ENCODE measurements at regions not wholly inside any gene's neighbourhood (a gene's known extent, or its start where the extent isn't known, plus 50 kb on each side); places are given as distances from the start of the nearest gene placed in this dataset.
A peak's percentile ranks its signal among the peaks of the same experiment; 100 is the strongest.

- TF ChIP-seq ETV5 (CRISPR knock-in tag; IDR thresholded peaks at IDR 0.05; ENCODE audit: borderline replicate concordance), result no peak; the same call in 1 of the 2 replicates
- TF ChIP-seq SNRNP70 (IDR thresholded peaks at IDR 0.05; ENCODE audit: low read depth, low read length), result no peak
- no peak for TF ChIP-seq FOXM1 (CRISPR knock-in tag; IDR thresholded peaks at IDR 0.05)
- TF ChIP-seq ZFP36 (IDR thresholded peaks at IDR 0.05; ENCODE audit: borderline replicate concordance, low read depth, low read length, partially characterized antibody), result no peak
- TF ChIP-seq ZNF337 (CRISPR knock-in tag; IDR thresholded peaks at IDR 0.05; ENCODE audit: borderline replicate concordance, low read depth), result no peak
- TF ChIP-seq GATAD2A (CRISPR knock-in tag; IDR thresholded peaks at IDR 0.05), result peak; percentile 82
- no peak for TF ChIP-seq ATRX (CRISPR knock-in tag; IDR thresholded peaks at IDR 0.05; ENCODE audit: borderline replicate concordance)
- TF ChIP-seq ZNF383 (CRISPR knock-in tag; IDR thresholded peaks at IDR 0.05; ENCODE audit: borderline replicate concordance), result no peak
- TF ChIP-seq PAWR (CRISPR knock-in tag; IDR thresholded peaks at IDR 0.05; ENCODE audit: borderline replicate concordance), result no peak
- TF ChIP-seq ZNF557 (CRISPR knock-in tag; IDR thresholded peaks at IDR 0.05), result no peak
- TF ChIP-seq ZNF782 (CRISPR knock-in tag; IDR thresholded peaks at IDR 0.05; ENCODE audit: borderline replicate concordance), result no peak
- TF ChIP-seq, protein P1, sequence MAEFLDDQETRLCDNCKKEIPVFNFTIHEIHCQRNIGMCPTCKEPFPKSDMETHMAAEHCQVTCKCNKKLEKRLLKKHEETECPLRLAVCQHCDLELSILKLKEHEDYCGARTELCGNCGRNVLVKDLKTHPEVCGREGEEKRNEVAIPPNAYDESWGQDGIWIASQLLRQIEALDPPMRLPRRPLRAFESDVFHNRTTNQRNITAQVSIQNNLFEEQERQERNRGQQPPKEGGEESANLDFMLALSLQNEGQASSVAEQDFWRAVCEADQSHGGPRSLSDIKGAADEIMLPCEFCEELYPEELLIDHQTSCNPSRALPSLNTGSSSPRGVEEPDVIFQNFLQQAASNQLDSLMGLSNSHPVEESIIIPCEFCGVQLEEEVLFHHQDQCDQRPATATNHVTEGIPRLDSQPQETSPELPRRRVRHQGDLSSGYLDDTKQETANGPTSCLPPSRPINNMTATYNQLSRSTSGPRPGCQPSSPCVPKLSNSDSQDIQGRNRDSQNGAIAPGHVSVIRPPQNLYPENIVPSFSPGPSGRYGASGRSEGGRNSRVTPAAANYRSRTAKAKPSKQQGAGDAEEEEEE (CRISPR knock-in tag; IDR thresholded peaks at IDR 0.05; ENCODE audit: borderline replicate concordance), result no peak
- TF ChIP-seq KDM3A (CRISPR knock-in tag; IDR thresholded peaks at IDR 0.05; ENCODE audit: low read depth), result no peak
- TF ChIP-seq SIN3A (IDR thresholded peaks at IDR 0.05; ENCODE audit: borderline replicate concordance, low read depth, low read length), result no peak
- no peak for TF ChIP-seq ZNF430 (CRISPR knock-in tag; IDR thresholded peaks at IDR 0.05)
- TF ChIP-seq ZNF629 (CRISPR knock-in tag; conservative IDR thresholded peaks at IDR 0.05), result no peak
- TF ChIP-seq ZNF547 (CRISPR knock-in tag; IDR thresholded peaks at IDR 0.05), result no peak
- no peak for TF ChIP-seq MEF2D (CRISPR knock-in tag; IDR thresholded peaks at IDR 0.05)
- TF ChIP-seq ADNP (CRISPR knock-in tag; IDR thresholded peaks at IDR 0.05), result no peak
- TF ChIP-seq ZFP37 (CRISPR knock-in tag; IDR thresholded peaks at IDR 0.05; ENCODE audit: borderline replicate concordance), result no peak
- TF ChIP-seq TSC22D2 (CRISPR knock-in tag; IDR thresholded peaks at IDR 0.05; ENCODE audit: borderline replicate concordance), result no peak
- peak; percentile 59; the same call in 1 of the 2 replicates for TF ChIP-seq ZNF280D (CRISPR knock-in tag; IDR thresholded peaks at IDR 0.05)
- TF ChIP-seq SOX5 (CRISPR knock-in tag; IDR thresholded peaks at IDR 0.05; ENCODE audit: borderline replicate concordance), result peak; percentile 48; the same call in 1 of the 2 replicates
- TF ChIP-seq GATAD1 (CRISPR knock-in tag; IDR thresholded peaks at IDR 0.05), result 0 out of 2 replicates have a peak, but pooled peaks have one; percentile 11
- no peak for TF ChIP-seq ZNF460 (CRISPR knock-in tag; IDR thresholded peaks at IDR 0.05; ENCODE audit: borderline replicate concordance)
- no peak for TF ChIP-seq CBFB (CRISPR knock-in tag; IDR thresholded peaks at IDR 0.05)
- no peak for TF ChIP-seq SIX4 (CRISPR knock-in tag; IDR thresholded peaks at IDR 0.05)
- TF ChIP-seq ZNF543 (CRISPR knock-in tag; IDR thresholded peaks at IDR 0.05), result peak; percentile 75; the same call in 1 of the 2 replicates
These were observed 68.0 kb downstream of the SERPINA3 start (continued) for GRCh38 chr14:94679937-94680861.

All from HepG2 (cell line).